IPS-11a (cell line): ENCODE measurements at regions not wholly inside any gene's neighbourhood (a gene's known extent, or its start where the extent isn't known, plus 50 kb on each side); places are given as distances from the start of the nearest gene placed in this dataset.
"Not testable (repeated sequence)": the region's sequence is repeated elsewhere in the genome, so short reads cannot be mapped to it uniquely, and the experiment has no call there.

ENCODE experiments used
- H3K4me3 ChIP-seq: one replicate; pipeline ENCODE4 v1.5.1; 2013; ENCODE audit warnings: low read depth, low read length, control low read depth

GRCh38 chr11:31959716-31960115 is 131.2 kb upstream of the RCN1 start:
- no peak overlapping the region for H3K4me3 ChIP-seq

GRCh38 chr11:31958076-31958735 is 132.7 kb upstream of the RCN1 start:
- no peak overlapping the region for H3K4me3 ChIP-seq

GRCh38 chr11:31957674-31958073 is 133.2 kb upstream of the RCN1 start:
- no peak overlapping the region for H3K4me3 ChIP-seq

- no peak overlapping the region for H3K4me3 ChIP-seq
Observed at GRCh38 chr11:31956310-31956709, 134.6 kb upstream of the RCN1 start.

- no peak overlapping the region for H3K4me3 ChIP-seq
Observed at GRCh38 chr11:31955838-31956237, 135.0 kb upstream of the RCN1 start.

- no peak overlapping the region for H3K4me3 ChIP-seq
Observed at GRCh38 chr11:31953803-31954327, 137.0 kb upstream of the RCN1 start.

GRCh38 chr11:31949733-31950200 is 138.6 kb upstream of the PAX6 start:
- not testable (repeated sequence) for H3K4me3 ChIP-seq

GRCh38 chr11:31947051-31947450 is 135.9 kb upstream of the PAX6 start:
- no peak overlapping the region for H3K4me3 ChIP-seq

- no peak overlapping the region for H3K4me3 ChIP-seq
Observed at GRCh38 chr11:31943056-31943780, 132.1 kb upstream of the PAX6 start.

- H3K4me3 ChIP-seq = no peak overlapping the region
Observed at GRCh38 chr11:31940371-31941037, 129.4 kb upstream of the PAX6 start.

- no peak overlapping the region for H3K4me3 ChIP-seq
Observed at GRCh38 chr11:31939004-31939403, 127.9 kb upstream of the PAX6 start.

GRCh38 chr11:31936312-31936711 is 125.2 kb upstream of the PAX6 start:
- no peak overlapping the region for H3K4me3 ChIP-seq

- no peak overlapping the region for H3K4me3 ChIP-seq
Observed at GRCh38 chr11:31932879-31933278, 121.8 kb upstream of the PAX6 start.

GRCh38 chr11:31927982-31928381 is 116.9 kb upstream of the PAX6 start:
- H3K4me3 ChIP-seq = no peak overlapping the region

- H3K4me3 ChIP-seq = no peak overlapping the region
Observed at GRCh38 chr11:31926816-31927528, 115.8 kb upstream of the PAX6 start.

GRCh38 chr11:31926106-31926505 is 115.0 kb upstream of the PAX6 start:
- H3K4me3 ChIP-seq = no peak overlapping the region

- H3K4me3 ChIP-seq = no peak overlapping the region
Observed at GRCh38 chr11:31922450-31922849, 111.3 kb upstream of the PAX6 start.

GRCh38 chr11:31921081-31921480 is 110.0 kb upstream of the PAX6 start:
- no peak overlapping the region for H3K4me3 ChIP-seq

- H3K4me3 ChIP-seq = no peak overlapping the region
Observed at GRCh38 chr11:31919175-31919574, 108.1 kb upstream of the PAX6 start.

GRCh38 chr11:31915867-31916266 is 104.7 kb upstream of the PAX6 start:
- no peak overlapping the region for H3K4me3 ChIP-seq

GRCh38 chr11:31913985-31914384 is 102.9 kb upstream of the PAX6 start:
- no peak overlapping the region for H3K4me3 ChIP-seq
